ENCODE measurements at regions not wholly inside any gene's neighbourhood (a gene's known extent, or its start where the extent isn't known, plus 50 kb on each side); places are given as distances from the start of the nearest gene placed in this dataset.

- TF ChIP-seq EP300 (IDR thresholded peaks at IDR 0.05) (no peak), CTCF (IDR thresholded peaks at IDR 0.05) (no peak), MAFK (IDR thresholded peaks at IDR 0.05; ENCODE audit: partially characterized antibody) (no peak)
These were observed 699.5 kb downstream of the DSC3 start for GRCh38 chr18:30343090-30343489.
